CD4-positive, CD25-positive, alpha-beta regulatory T cell (primary cell): ENCODE measurements at regions not wholly inside any gene's neighbourhood (a gene's known extent, or its start where the extent isn't known, plus 50 kb on each side); places are given as distances from the start of the nearest gene placed in this dataset.

Experiments used
- ATAC-seq, 2 donors: fragments of 150-1000 bp; cut with Tn5 transposase; one replicate each; pipeline ENCODE4 v1.10.0; 2021; ENCODE audit warnings: low read depth in 2 of 2, moderate number of reproducible peaks in 2 of 2, moderate library complexity in 1 of 2
- DNase-seq, 3 donors: peaks; one replicate each; pipeline versions ENCODE4 v3.0.0 to v3.0.0-alpha.2; 2012 to 2022; ENCODE audit warnings: mixed read lengths in 1 of 3
- H3K27ac ChIP-seq: one replicate; pipeline ENCODE4 v1.7.0; 2013; ENCODE audit warnings: mild to moderate bottlenecking, low read length; ENCODE audit not compliant: insufficient read depth, poor library complexity, severe bottlenecking
- H3K27me3 ChIP-seq: one replicate; pipeline ENCODE4 v1.7.0; 2013; ENCODE audit warnings: low read length; ENCODE audit not compliant: control insufficient read depth, insufficient read depth
- H3K36me3 ChIP-seq: one replicate; pipeline ENCODE4 v1.7.0; 2013; ENCODE audit warnings: mild to moderate bottlenecking, low read length, moderate library complexity; ENCODE audit not compliant: control insufficient read depth, insufficient read depth
- H3K4me1 ChIP-seq: 2 replicates; pipeline ENCODE4 v1.7.0; 2013; ENCODE audit warnings: mild to moderate bottlenecking, low read length; ENCODE audit not compliant: insufficient read depth, control insufficient read depth, poor library complexity, severe bottlenecking
- H3K4me3 ChIP-seq: one replicate; pipeline ENCODE4 v1.7.0; 2013; ENCODE audit warnings: low read depth, mild to moderate bottlenecking, low read length, moderate library complexity
- H3K9me3 ChIP-seq, 2 experiments: 1 replicate in 1 of 2; 2 replicates in 1 of 2; pipeline ENCODE4 v1.7.0; 2013; ENCODE audit warnings: low read length in 2 of 2, mild to moderate bottlenecking in 1 of 2, moderate library complexity in 1 of 2; ENCODE audit not compliant: control insufficient read depth in 2 of 2
- H3K27ac Mint-ChIP-seq, 3 donors: one replicate each; pipeline ENCODE4 v1.8.0; 2020 to 2022; ENCODE audit warnings: mild to moderate bottlenecking in 3 of 3, mixed read lengths in 3 of 3, moderate library complexity in 2 of 3
- H3K27me3 Mint-ChIP-seq: one replicate; pipeline ENCODE4 v1.8.0; 2022; ENCODE audit warnings: mild to moderate bottlenecking, mixed read lengths
- H3K36me3 Mint-ChIP-seq: one replicate; pipeline ENCODE4 v1.8.0; 2020; ENCODE audit warnings: mixed read lengths
- H3K4me1 Mint-ChIP-seq, 4 donors: one replicate each; pipeline ENCODE4 v1.8.0; 2020 to 2022; ENCODE audit warnings: mixed read lengths in 4 of 4, mild to moderate bottlenecking in 1 of 4
- H3K4me3 Mint-ChIP-seq, 4 donors: one replicate each; pipeline ENCODE4 v1.8.0; 2020 to 2022; ENCODE audit warnings: mild to moderate bottlenecking in 4 of 4, mixed read lengths in 4 of 4, moderate library complexity in 3 of 4
- H3K9me3 Mint-ChIP-seq, 7 donors: one replicate each; pipeline ENCODE4 v1.8.0; 2020 to 2022; ENCODE audit warnings: mixed read lengths in 7 of 7, mild to moderate bottlenecking in 3 of 7, moderate library complexity in 2 of 7

GRCh38 chr2:18172607-18173006, 294.1 kb downstream of the KCNS3 start:
- Histone ChIP-seq H3K9me3 (no peaks in the 10 kb centered on the region), H3K4me3 (no peak overlapping the region), H3K27me3 (no peaks in the 10 kb centered on the region), H3K27ac (no peak overlapping the region), H3K4me1 (no peaks in the 10 kb centered on the region), H3K36me3 (no peaks in the 10 kb centered on the region)
- H3K4me1 Mint-ChIP-seq, result no peaks in the 10 kb centered on the region
- no peak overlapping the region for H3K27ac Mint-ChIP-seq
- ATAC-seq, result no peak
- no peak overlapping the region for H3K4me3 Mint-ChIP-seq
- peaks cover 0 to 4% (median 0%) of the 10 kb centered on the region in 7 donors for H3K9me3 Mint-ChIP-seq
- H3K27me3 Mint-ChIP-seq, result no peaks in the 10 kb centered on the region
- no peaks in the 10 kb centered on the region for H3K36me3 Mint-ChIP-seq
- DNase-seq, result no peak

DNA sequence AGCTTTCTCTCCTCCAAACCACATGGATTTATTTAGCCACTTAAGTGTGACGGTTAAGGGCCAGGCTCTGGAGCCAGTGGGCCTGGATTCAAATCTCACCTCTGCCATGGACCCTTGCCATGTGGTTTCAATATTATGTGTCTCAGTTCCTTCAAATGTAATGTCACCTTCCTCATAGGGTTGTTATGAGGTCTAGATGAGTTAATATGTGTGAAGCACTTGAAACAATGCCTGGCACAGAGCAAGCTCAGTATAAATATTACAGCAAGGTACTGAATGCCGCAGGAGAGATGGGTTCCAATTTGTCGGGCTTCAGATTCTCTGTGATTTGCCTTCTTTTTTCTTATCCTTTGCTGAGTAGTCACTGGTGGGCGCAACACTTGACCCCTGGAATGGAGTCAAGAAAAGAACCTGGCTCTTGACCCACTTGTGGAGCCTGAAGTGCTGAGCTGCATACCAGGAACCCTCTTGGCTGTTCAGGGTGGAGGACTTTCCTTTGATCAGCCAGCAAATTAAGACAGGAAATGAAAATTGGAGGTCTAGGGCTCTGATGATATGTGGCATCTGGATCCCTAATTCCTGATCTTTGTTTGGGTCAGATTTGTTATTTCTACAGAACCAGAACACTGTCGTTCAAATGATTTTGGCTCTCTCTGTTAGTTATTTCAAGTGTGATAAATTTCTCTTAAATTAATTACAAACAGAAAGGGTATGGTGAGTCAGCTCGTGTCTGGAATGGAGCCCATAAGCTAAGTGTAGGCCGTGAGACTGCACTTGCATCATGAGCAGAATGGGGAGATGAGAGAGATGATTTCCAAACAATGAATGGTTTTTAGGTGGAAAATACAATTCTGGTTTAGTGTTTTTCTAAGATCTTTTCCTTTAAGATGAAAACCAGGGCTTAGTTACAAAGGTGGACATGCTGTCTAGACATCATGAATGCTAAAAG, 293.0 kb downstream of the KCNS3 start:
- Mint-ChIP-seq H3K27ac (no peak overlapping the region), H3K36me3 (no peaks in the 10 kb centered on the region), H3K27me3 (no peaks in the 10 kb centered on the region), H3K4me1 (no peaks in the 10 kb centered on the region), H3K4me3 (no peak overlapping the region), H3K9me3 (peaks cover 0 to 4% (median 0%) of the 10 kb centered on the region in 7 donors)
- DNase-seq (no peak), ATAC-seq (no peak)
- H3K4me1 ChIP-seq, result no peaks in the 10 kb centered on the region
- no peaks in the 10 kb centered on the region for H3K36me3 ChIP-seq
- H3K4me3 ChIP-seq, result no peak overlapping the region
- H3K27ac ChIP-seq, result no peak overlapping the region
- H3K9me3 ChIP-seq, result no peaks in the 10 kb centered on the region
- H3K27me3 ChIP-seq, result no peaks in the 10 kb centered on the region

GRCh38 chr2:18170642-18171041, 292.2 kb downstream of the KCNS3 start:
- Histone ChIP-seq H3K4me1 (no peaks in the 10 kb centered on the region), H3K27me3 (no peaks in the 10 kb centered on the region), H3K36me3 (no peaks in the 10 kb centered on the region), H3K9me3 (no peaks in the 10 kb centered on the region), H3K4me3 (no peak overlapping the region), H3K27ac (no peak overlapping the region)
- ATAC-seq (no peak), DNase-seq (no peak)
- H3K4me3 Mint-ChIP-seq, result no peak overlapping the region
- peaks cover 0 to 4% (median 0%) of the 10 kb centered on the region in 7 donors for H3K9me3 Mint-ChIP-seq
- H3K36me3 Mint-ChIP-seq, result no peaks in the 10 kb centered on the region
- no peak overlapping the region for H3K27ac Mint-ChIP-seq
- H3K4me1 Mint-ChIP-seq, result no peaks in the 10 kb centered on the region
- H3K27me3 Mint-ChIP-seq, result no peaks in the 10 kb centered on the region

- no peaks in the 10 kb centered on the region for H3K4me1 ChIP-seq
- Mint-ChIP-seq H3K9me3 (peaks cover 0 to 7% (median 0%) of the 10 kb centered on the region in 7 donors), H3K27me3 (no peaks in the 10 kb centered on the region), H3K4me1 (no peaks in the 10 kb centered on the region), H3K4me3 (no peak overlapping the region), H3K36me3 (no peaks in the 10 kb centered on the region), H3K27ac (no peak overlapping the region)
- no peaks in the 10 kb centered on the region for H3K36me3 ChIP-seq
- no peak overlapping the region for H3K4me3 ChIP-seq
- no peaks in the 10 kb centered on the region for H3K27me3 ChIP-seq
- ATAC-seq (no peak), DNase-seq (no peak)
- H3K9me3 ChIP-seq, result no peaks in the 10 kb centered on the region
- no peak overlapping the region for H3K27ac ChIP-seq
Measured at GRCh38 chr2:18169893-18170175, 291.4 kb downstream of the KCNS3 start.

DNA sequence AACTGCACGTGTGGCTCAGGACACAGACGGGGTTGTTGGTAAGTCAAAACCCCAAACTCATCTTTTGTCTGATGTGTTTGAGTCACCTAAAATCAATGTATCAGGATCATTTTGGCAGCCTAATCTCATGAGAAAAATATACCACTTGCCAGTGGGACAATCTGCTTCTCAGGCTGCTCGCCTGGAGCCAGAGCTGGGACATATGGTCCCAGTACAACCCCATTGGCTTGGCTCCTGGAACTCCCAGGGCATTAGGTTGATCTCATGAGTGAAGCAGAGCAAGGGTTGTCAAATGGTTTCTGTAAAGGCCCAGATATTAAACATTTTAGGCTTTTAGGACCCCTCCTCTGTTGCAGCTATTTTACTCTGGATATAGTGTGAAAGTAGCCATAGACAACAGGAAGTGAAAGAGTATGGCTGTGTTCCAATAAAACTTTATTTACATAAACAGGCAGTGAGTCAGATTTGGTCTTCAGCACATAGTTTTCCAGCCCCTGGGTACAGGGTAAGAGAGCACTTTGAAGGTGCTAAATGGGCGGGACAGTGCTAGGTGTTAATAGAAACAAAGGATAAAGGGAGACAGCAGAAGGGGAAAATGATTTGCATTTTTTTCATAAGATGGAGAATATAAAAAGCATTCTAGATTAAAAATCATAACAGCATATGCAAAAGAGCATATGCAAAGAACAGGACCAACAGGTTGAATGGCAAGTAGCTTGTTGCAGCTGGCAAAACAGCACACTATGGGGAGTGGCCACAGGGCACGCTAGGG, 290.8 kb downstream of the KCNS3 start:
- H3K36me3 Mint-ChIP-seq, result no peaks in the 10 kb centered on the region
- Histone ChIP-seq H3K27me3 (no peaks in the 10 kb centered on the region), H3K4me3 (no peak overlapping the region), H3K9me3 (no peaks in the 10 kb centered on the region), H3K4me1 (no peaks in the 10 kb centered on the region), H3K36me3 (no peaks in the 10 kb centered on the region), H3K27ac (no peak overlapping the region)
- peaks cover 0 to 7% (median 0%) of the 10 kb centered on the region in 7 donors for H3K9me3 Mint-ChIP-seq
- ATAC-seq (no peak), DNase-seq (no peak)
- H3K27ac Mint-ChIP-seq, result no peak overlapping the region
- H3K4me1 Mint-ChIP-seq, result no peaks in the 10 kb centered on the region
- H3K4me3 Mint-ChIP-seq, result no peak overlapping the region
- no peaks in the 10 kb centered on the region for H3K27me3 Mint-ChIP-seq

DNA sequence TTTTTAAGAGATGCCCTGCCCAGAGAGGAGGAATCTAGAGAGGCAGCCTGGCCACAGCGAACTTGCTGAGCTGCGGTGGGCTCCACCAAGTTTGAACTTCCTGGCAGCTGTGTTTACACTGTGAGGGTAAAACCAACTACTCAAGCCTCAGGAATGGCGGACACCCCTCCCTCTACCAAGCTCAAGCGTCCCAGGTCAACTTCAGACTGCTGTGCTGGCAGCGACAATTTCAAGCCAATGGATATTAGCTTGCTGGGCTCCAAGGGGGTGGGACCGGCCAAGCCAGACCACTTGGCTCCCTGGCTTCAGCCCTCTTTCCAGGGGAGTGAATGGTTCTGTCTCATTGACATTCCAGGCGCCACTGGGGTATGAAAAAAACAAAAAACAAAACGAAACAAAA, 289.4 kb downstream of the KCNS3 start:
- Mint-ChIP-seq H3K36me3 (no peaks in the 10 kb centered on the region), H3K27ac (no peak overlapping the region), H3K27me3 (no peaks in the 10 kb centered on the region), H3K4me1 (no peaks in the 10 kb centered on the region), H3K4me3 (no peak overlapping the region), H3K9me3 (peaks cover 0 to 7% (median 0%) of the 10 kb centered on the region in 7 donors)
- no peak overlapping the region for H3K4me3 ChIP-seq
- H3K27ac ChIP-seq, result no peak overlapping the region
- H3K27me3 ChIP-seq, result no peaks in the 10 kb centered on the region
- ATAC-seq, result no peak
- H3K36me3 ChIP-seq, result no peaks in the 10 kb centered on the region
- no peaks in the 10 kb centered on the region for H3K9me3 ChIP-seq
- DNase-seq, result no peak
- no peaks in the 10 kb centered on the region for H3K4me1 ChIP-seq

GRCh38 chr2:18161681-18162080, 283.2 kb downstream of the KCNS3 start:
- Mint-ChIP-seq H3K27ac (no peak overlapping the region), H3K36me3 (no peaks in the 10 kb centered on the region), H3K27me3 (no peaks in the 10 kb centered on the region), H3K4me1 (no peaks in the 10 kb centered on the region), H3K9me3 (peaks cover 0 to 4% (median 0%) of the 10 kb centered on the region in 7 donors), H3K4me3 (no peak overlapping the region)
- ATAC-seq (no peak), DNase-seq (no peak)
- H3K4me3 ChIP-seq, result no peak overlapping the region
- H3K27me3 ChIP-seq, result no peaks in the 10 kb centered on the region
- no peak overlapping the region for H3K27ac ChIP-seq
- H3K9me3 ChIP-seq, result no peaks in the 10 kb centered on the region
- H3K36me3 ChIP-seq, result no peaks in the 10 kb centered on the region
- no peaks in the 10 kb centered on the region for H3K4me1 ChIP-seq
